Hindlimb muscle (tissue), 1 donor: ENCODE measurements at regions not wholly inside any gene's neighbourhood (a gene's known extent, or its start where the extent isn't known, plus 50 kb on each side); places are given as distances from the start of the nearest gene placed in this dataset.
A peak's percentile ranks its signal among the peaks of the same experiment; 100 is the strongest.

Experiments used
- DNase-seq: peaks from one replicate; pipeline ENCODE4 v3.0.0-alpha.2; 2013

- peak; percentile 6 for DNase-seq
These were observed 357.3 kb upstream of the SLC8A1 start for GRCh38 chr2:40809156-40809555.

GRCh38 chr2:40814616-40815015 is 362.7 kb upstream of the SLC8A1 start:
- no peak for DNase-seq

- DNase-seq = no peak
These were observed 368.4 kb upstream of the SLC8A1 start for GRCh38 chr2:40820319-40820718.

- no peak for DNase-seq
These were observed 371.6 kb upstream of the SLC8A1 start for GRCh38 chr2:40823478-40823877.

GRCh38 chr2:40824278-40824677 is 372.4 kb upstream of the SLC8A1 start:
- peak; percentile 9 for DNase-seq

GRCh38 chr2:40827392-40827791 is 375.5 kb upstream of the SLC8A1 start:
- DNase-seq = no peak

GRCh38 chr2:40831321-40831873 is 379.5 kb upstream of the SLC8A1 start:
- no peak for DNase-seq

GRCh38 chr2:40841856-40842255 is 390.0 kb upstream of the SLC8A1 start:
- DNase-seq = no peak

GRCh38 chr2:40844353-40845277 is 392.7 kb upstream of the SLC8A1 start:
- no peak for DNase-seq

- DNase-seq = peak; percentile 4
These were observed 399.8 kb upstream of the SLC8A1 start for GRCh38 chr2:40851661-40852060.

GRCh38 chr2:40859617-40860016 is 407.7 kb upstream of the SLC8A1 start:
- no peak for DNase-seq

GRCh38 chr2:40867829-40868228 is 415.9 kb upstream of the SLC8A1 start:
- DNase-seq = no peak

GRCh38 chr2:40872580-40872979 is 420.7 kb upstream of the SLC8A1 start:
- no peak for DNase-seq

- no peak for DNase-seq
These were observed 422.5 kb upstream of the SLC8A1 start for GRCh38 chr2:40874380-40874779.

- no peak for DNase-seq
These were observed 425.9 kb upstream of the SLC8A1 start for GRCh38 chr2:40877734-40878288.

GRCh38 chr2:40879305-40879704 is 427.4 kb upstream of the SLC8A1 start:
- no peak for DNase-seq

- DNase-seq = no peak
These were observed 434.2 kb upstream of the SLC8A1 start for GRCh38 chr2:40886100-40886499.

GRCh38 chr2:40886655-40887054 is 434.8 kb upstream of the SLC8A1 start:
- DNase-seq = no peak

GRCh38 chr2:40896358-40896757 is 444.5 kb upstream of the SLC8A1 start:
- DNase-seq = no peak

GRCh38 chr2:40914666-40915065 is 462.8 kb upstream of the SLC8A1 start:
- no peak for DNase-seq

- DNase-seq = no peak
These were observed 463.8 kb upstream of the SLC8A1 start for GRCh38 chr2:40915651-40916050.

GRCh38 chr2:40935349-40935748 is 483.5 kb upstream of the SLC8A1 start:
- DNase-seq = no peak

- no peak for DNase-seq
These were observed 485.4 kb upstream of the SLC8A1 start for GRCh38 chr2:40937284-40937683.

- DNase-seq = no peak
These were observed 501.5 kb upstream of the SLC8A1 start for GRCh38 chr2:40953341-40953740.
